Jurkat, Clone E6-1 (cell line): ENCODE measurements at regions not wholly inside any gene's neighbourhood (a gene's known extent, or its start where the extent isn't known, plus 50 kb on each side); places are given as distances from the start of the nearest gene placed in this dataset.
A peak's percentile ranks its signal among the peaks of the same experiment; 100 is the strongest.
"Not testable (repeated sequence)": the region's sequence is repeated elsewhere in the genome, so short reads cannot be mapped to it uniquely, and the experiment has no call there.

Source experiments
- DNase-seq: peaks from one replicate; pipeline ENCODE4 v3.0.0-alpha.2; 2011; ENCODE audit warnings: low read depth, low spot score
- H3K4me3 ChIP-seq: 2 replicates; pipeline ENCODE4 v1.5.1; 2011; ENCODE audit warnings: mild to moderate bottlenecking, low read length, control low read depth, moderate library complexity

- DNase-seq: no peak
- H3K4me3 ChIP-seq: no peak overlapping the region
Observed at GRCh38 chr7:89606511-89606910, 547.8 kb upstream of the STEAP1 start.

- peak; percentile 25 for DNase-seq
Observed at GRCh38 chr7:89607792-89608191, 546.5 kb upstream of the STEAP1 start.

GRCh38 chr7:89616829-89617228, 537.4 kb upstream of the STEAP1 start:
- DNase-seq: not testable (repeated sequence)

More at GRCh38 chr7:89607792-89608191, 546.5 kb upstream of the STEAP1 start:
- H3K4me3 ChIP-seq: no peak overlapping the region

GRCh38 chr7:89618274-89618673, 536.0 kb upstream of the STEAP1 start:
- DNase-seq: no peak
- no peak overlapping the region for H3K4me3 ChIP-seq

More at GRCh38 chr7:89616829-89617228, 537.4 kb upstream of the STEAP1 start:
- not testable (repeated sequence) for H3K4me3 ChIP-seq

- no peak overlapping the region for H3K4me3 ChIP-seq
- DNase-seq: no peak
Observed at GRCh38 chr7:89621925-89622641, 532.2 kb upstream of the STEAP1 start.

GRCh38 chr7:89623018-89623672, 531.1 kb upstream of the STEAP1 start:
- no peak overlapping the region for H3K4me3 ChIP-seq
- DNase-seq: peak; percentile 43

GRCh38 chr7:89624155-89624554, 530.1 kb upstream of the STEAP1 start:
- DNase-seq, H3K4me3 ChIP-seq: not testable (repeated sequence)

GRCh38 chr7:89648509-89648908, 505.8 kb upstream of the STEAP1 start:
- DNase-seq: no peak
- H3K4me3 ChIP-seq: no peak overlapping the region

- no peak overlapping the region for H3K4me3 ChIP-seq
- no peak for DNase-seq
Observed at GRCh38 chr7:89655946-89656345, 498.3 kb upstream of the STEAP1 start.

GRCh38 chr7:89661876-89662275, 492.4 kb upstream of the STEAP1 start:
- H3K4me3 ChIP-seq: no peak overlapping the region
- DNase-seq: no peak

- no peak overlapping the region for H3K4me3 ChIP-seq
- DNase-seq: no peak
Observed at GRCh38 chr7:89666136-89666835, 488.0 kb upstream of the STEAP1 start.

- no peak for DNase-seq
Observed at GRCh38 chr7:89680161-89680560, 474.1 kb upstream of the STEAP1 start.

GRCh38 chr7:89681448-89681847, 472.8 kb upstream of the STEAP1 start:
- no peak for DNase-seq
- H3K4me3 ChIP-seq: no peak overlapping the region

More at GRCh38 chr7:89680161-89680560, 474.1 kb upstream of the STEAP1 start:
- no peak overlapping the region for H3K4me3 ChIP-seq

GRCh38 chr7:89685287-89685686, 469.0 kb upstream of the STEAP1 start:
- H3K4me3 ChIP-seq: no peak overlapping the region
- no peak for DNase-seq

- H3K4me3 ChIP-seq: no peak overlapping the region
- DNase-seq: no peak
Observed at GRCh38 chr7:89687211-89687610, 467.1 kb upstream of the STEAP1 start.

GRCh38 chr7:89695241-89695640, 459.0 kb upstream of the STEAP1 start:
- DNase-seq: no peak

GRCh38 chr7:89714131-89714530, 440.1 kb upstream of the STEAP1 start:
- H3K4me3 ChIP-seq: no peak overlapping the region
- DNase-seq: no peak

More at GRCh38 chr7:89695241-89695640, 459.0 kb upstream of the STEAP1 start:
- no peak overlapping the region for H3K4me3 ChIP-seq

GRCh38 chr7:89718941-89719340, 435.3 kb upstream of the STEAP1 start:
- not testable (repeated sequence) for DNase-seq, H3K4me3 ChIP-seq

GRCh38 chr7:89728481-89728880, 425.8 kb upstream of the STEAP1 start:
- DNase-seq: no peak
- H3K4me3 ChIP-seq: no peak overlapping the region
